ENCODE measurements at regions not wholly inside any gene's neighbourhood (a gene's known extent, or its start where the extent isn't known, plus 50 kb on each side); places are given as distances from the start of the nearest gene placed in this dataset.

DNA sequence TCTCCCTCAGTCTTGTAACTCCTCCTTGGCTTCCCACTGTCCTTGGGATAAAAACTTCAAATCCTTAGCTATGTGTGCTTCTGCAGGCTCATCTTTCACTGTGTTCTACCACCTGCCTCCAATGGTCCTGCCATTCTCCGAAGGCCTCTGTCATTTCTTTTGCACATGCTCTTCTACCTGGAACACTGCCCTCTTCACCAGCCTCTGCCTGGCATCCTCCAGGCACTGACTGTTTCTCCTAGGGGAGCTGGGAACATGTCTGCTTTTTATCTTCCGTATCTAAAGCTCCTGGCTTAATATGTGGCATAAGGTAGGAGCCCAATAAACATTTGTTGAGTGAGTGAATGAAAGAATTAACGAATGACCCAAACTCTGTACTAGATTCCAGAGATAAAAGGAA, 603.3 kb upstream of the TMEM132C start:
- Histone ChIP-seq H3K27me3 (ENCODE audit: insufficient read depth, low read length) (no peaks in the 10 kb centered on the region), H3K79me2 (ENCODE audit: insufficient read depth, low read length) (no peaks in the 10 kb centered on the region), H3K14ac (ENCODE audit: insufficient read depth, low read length) (no peak overlapping the region), H4K91ac (ENCODE audit: insufficient read length, low read depth, low read length) (no peak overlapping the region), H2BK5ac (ENCODE audit: insufficient read length, low read length) (no peak overlapping the region), H2AFZ (ENCODE audit: low read length) (no peak overlapping the region), H3K4me1 (ENCODE audit: insufficient read depth, low read length) (no peaks in the 10 kb centered on the region), H3K18ac (ENCODE audit: insufficient read length, low read depth, low read length) (no peak overlapping the region), H4K20me1 (ENCODE audit: control insufficient read depth, insufficient read depth, insufficient read length) (no peaks in the 10 kb centered on the region), H3K56ac (ENCODE audit: insufficient read length, low read depth, low read length) (no peak overlapping the region), H3K9me3 (ENCODE audit: control insufficient read depth, low read depth, low read length) (no peaks in the 10 kb centered on the region), H4K8ac (replicated peaks; ENCODE audit: insufficient read length, low read depth, low read length) (no peak overlapping the region), H3K4me2 (ENCODE audit: insufficient read depth, insufficient read length, low read length) (no peak overlapping the region), H3K27ac (ENCODE audit: insufficient read length, low read depth, low read length) (no peak overlapping the region), H3K9ac (ENCODE audit: extremely low read depth, insufficient read length, low read length) (no peak overlapping the region), H4K5ac (ENCODE audit: insufficient read length, low read depth, low read length) (no peak overlapping the region), H3T11ph (ENCODE audit: low read length) (no peak overlapping the region), H3K4ac (ENCODE audit: low read depth, low read length) (no peak overlapping the region), H2BK20ac (ENCODE audit: low read depth, low read length, poor library complexity, severe bottlenecking) (no peak overlapping the region), H3K23me2 (ENCODE audit: insufficient read length, low read depth, low read length, poor library complexity, severe bottlenecking) (no peaks in the 10 kb centered on the region), H3K23ac (ENCODE audit: insufficient read length, low read depth, low read length) (no peak overlapping the region), H2BK120ac (ENCODE audit: low read depth, low read length, poor library complexity, severe bottlenecking) (no peak overlapping the region), H3K79me1 (ENCODE audit: insufficient read depth, low read depth, low read length, poor library complexity, severe bottlenecking) (no peaks in the 10 kb centered on the region), H2BK15ac (ENCODE audit: low read depth, low read length) (no peak overlapping the region), H2AK5ac (ENCODE audit: insufficient read length, low read length) (no peak overlapping the region), H2BK12ac (ENCODE audit: insufficient read length, low read depth, low read length) (no peak overlapping the region)
- no peak overlapping the region; a peak in 1 of 5 replicates for H3K4me3 Mint-ChIP-seq
- H3K27me3 Mint-ChIP-seq (ENCODE audit: low read depth) = peaks cover 1% of the 10 kb centered on the region; the same call in 1 of the 2 replicates
- no CpG with 5 or more reads among the region's 3 CpGs for WGBS (ENCODE audit: extremely low coverage, insufficient read length, low lambda C conversion rate)
- H3K4me1 Mint-ChIP-seq = no peaks in the 10 kb centered on the region
- no peaks in the 10 kb centered on the region for H3K9me3 Mint-ChIP-seq
- no peak for DNase-seq
- TF ChIP-seq CTCF (conservative IDR thresholded peaks at IDR 0.05) = no peak
- H3K36me3 Mint-ChIP-seq (ENCODE audit: insufficient read depth in 1 of 3, low read depth in 3 of 3) = no peaks in the 10 kb centered on the region
- no peak overlapping the region for H3K27ac Mint-ChIP-seq

Measured in H9 (cell line).